GM12878 (cell line): ENCODE measurements at regions not wholly inside any gene's neighbourhood (a gene's known extent, or its start where the extent isn't known, plus 50 kb on each side); places are given as distances from the start of the nearest gene placed in this dataset.

Source experiments
- BACH1 ChIP-seq: fragments of 450-650 bp; IDR thresholded peaks from 2 replicates; pipeline ENCODE4 v1.6.1; 2017; ENCODE audit warnings: mild to moderate bottlenecking, borderline replicate concordance
- BRCA1 ChIP-seq: IDR thresholded peaks from 2 replicates; pipeline ENCODE4 v1.6.1; 2011; ENCODE audit warnings: low read depth, low read length, improper control_type of control experiment
- FOXK2 ChIP-seq: fragments of 450-650 bp; IDR thresholded peaks from 2 replicates; pipeline ENCODE4 v1.6.1; 2017; ENCODE audit warnings: mild to moderate bottlenecking, moderate library complexity
- IRF4 ChIP-seq: IDR thresholded peaks from 2 replicates; pipeline ENCODE4 v1.6.1; 2011; ENCODE audit warnings: low read depth, low read length
- LARP7 ChIP-seq: fragments of 450-650 bp; IDR thresholded peaks from 2 replicates; pipeline ENCODE4 v1.6.1; 2017; ENCODE audit warnings: mild to moderate bottlenecking
- MAX ChIP-seq: IDR thresholded peaks from 2 replicates; pipeline ENCODE4 v1.6.1; 2012; ENCODE audit warnings: low read depth, low read length, improper control_type of control experiment
- MLLT1 ChIP-seq: fragments of 450-650 bp; IDR thresholded peaks from 2 replicates; pipeline ENCODE4 v1.6.1; 2016; ENCODE audit warnings: mild to moderate bottlenecking
- NFXL1 ChIP-seq: fragments of 450-650 bp; IDR thresholded peaks from 2 replicates; pipeline ENCODE4 v1.6.1; 2017; ENCODE audit warnings: antibody characterized with exemption, mild to moderate bottlenecking, borderline replicate concordance
- NFYA ChIP-seq: IDR thresholded peaks from 2 replicates; pipeline ENCODE4 v1.6.1; 2011; ENCODE audit warnings: low read depth, mild to moderate bottlenecking, low read length, improper control_type of control experiment, borderline replicate concordance
- NFYB ChIP-seq: IDR thresholded peaks from 2 replicates; pipeline ENCODE4 v1.6.1; 2011; ENCODE audit warnings: low read depth, mild to moderate bottlenecking, low read length, improper control_type of control experiment, moderate library complexity; ENCODE audit not compliant: insufficient read depth
- PAX8 ChIP-seq: fragments of 450-650 bp; IDR thresholded peaks from 2 replicates; pipeline ENCODE4 v1.6.1; 2017; ENCODE audit warnings: mild to moderate bottlenecking, moderate library complexity
- PML ChIP-seq: IDR thresholded peaks from 2 replicates; pipeline ENCODE4 v1.6.1; 2012; ENCODE audit warnings: low read length, inconsistent platforms
- POLR2AphosphoS2 ChIP-seq: IDR thresholded peaks from 2 replicates; pipeline ENCODE4 v1.6.1; 2011; ENCODE audit warnings: low read depth, mild to moderate bottlenecking, low read length, improper control_type of control experiment, moderate library complexity
- SIN3A ChIP-seq: IDR thresholded peaks from 2 replicates; pipeline ENCODE4 v1.6.1; 2012; ENCODE audit warnings: low read depth, low read length, improper control_type of control experiment
- SMARCA5 ChIP-seq: fragments of 450-650 bp; IDR thresholded peaks from 2 replicates; pipeline ENCODE4 v1.6.1; 2017; ENCODE audit warnings: mild to moderate bottlenecking
- SREBF2 ChIP-seq: IDR thresholded peaks from 2 replicates; pipeline ENCODE4 v1.6.1; 2012; ENCODE audit warnings: mild to moderate bottlenecking, low read length
- ZBTB4 ChIP-seq: fragments of 450-650 bp; formaldehyde crosslinking; IDR thresholded peaks from 2 replicates; pipeline ENCODE4 v1.4.0; 2022; ENCODE audit warnings: mild to moderate bottlenecking, moderate library complexity
- ZNF207 ChIP-seq: fragments of 450-650 bp; IDR thresholded peaks from 2 replicates; pipeline ENCODE4 v1.6.1; 2014; ENCODE audit warnings: antibody characterized with exemption, mild to moderate bottlenecking, borderline replicate concordance
- TF ChIP-seq, protein P1 (sequence below): fragments of 450-650 bp; formaldehyde crosslinking; IDR thresholded peaks from 2 replicates; pipeline ENCODE4 v1.4.0; 2020; ENCODE audit warnings: mild to moderate bottlenecking, moderate library complexity
- TF ChIP-seq, protein P2 (sequence below): fragments of 450-650 bp; IDR thresholded peaks from 2 replicates; pipeline ENCODE4 v1.6.1; 2017; ENCODE audit warnings: mild to moderate bottlenecking

DNA sequence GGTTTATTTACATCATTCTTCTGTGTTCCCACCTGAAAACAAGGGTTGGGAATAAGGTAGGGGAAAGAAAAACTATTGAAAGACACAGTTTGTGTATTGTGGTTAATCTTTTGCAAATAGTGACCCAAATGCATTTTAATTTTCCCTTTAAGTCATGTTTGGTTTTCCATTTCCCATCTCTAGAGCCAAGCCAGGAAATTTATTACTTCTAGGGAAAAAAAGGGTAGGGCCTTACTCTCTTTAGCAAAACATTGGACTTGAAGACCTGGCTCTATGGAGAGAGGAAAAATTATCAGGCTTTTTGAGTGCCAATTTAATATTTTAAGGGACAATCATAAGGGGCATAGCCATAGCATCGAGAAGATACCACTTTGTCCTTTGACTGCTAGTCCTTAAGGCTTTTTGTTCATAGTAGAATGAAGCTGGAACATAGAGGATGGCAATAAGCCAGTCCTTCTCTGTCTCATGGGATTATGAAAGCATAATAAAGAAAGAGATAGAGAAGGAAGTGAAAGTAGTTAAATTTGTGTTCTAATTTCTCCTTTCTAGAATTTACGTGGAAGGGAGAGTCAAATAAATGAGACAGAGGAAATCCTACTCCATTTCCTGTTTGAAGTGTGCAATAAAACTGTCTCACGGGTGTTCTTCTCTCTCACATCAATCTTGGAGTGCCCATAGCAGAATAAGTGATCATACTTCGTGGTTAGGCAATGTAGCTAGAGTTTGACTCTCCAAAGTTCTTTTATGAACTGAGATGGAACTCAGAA is 50.9 kb upstream of the PPFIA2 start (continued):
- TF ChIP-seq, protein P1, sequence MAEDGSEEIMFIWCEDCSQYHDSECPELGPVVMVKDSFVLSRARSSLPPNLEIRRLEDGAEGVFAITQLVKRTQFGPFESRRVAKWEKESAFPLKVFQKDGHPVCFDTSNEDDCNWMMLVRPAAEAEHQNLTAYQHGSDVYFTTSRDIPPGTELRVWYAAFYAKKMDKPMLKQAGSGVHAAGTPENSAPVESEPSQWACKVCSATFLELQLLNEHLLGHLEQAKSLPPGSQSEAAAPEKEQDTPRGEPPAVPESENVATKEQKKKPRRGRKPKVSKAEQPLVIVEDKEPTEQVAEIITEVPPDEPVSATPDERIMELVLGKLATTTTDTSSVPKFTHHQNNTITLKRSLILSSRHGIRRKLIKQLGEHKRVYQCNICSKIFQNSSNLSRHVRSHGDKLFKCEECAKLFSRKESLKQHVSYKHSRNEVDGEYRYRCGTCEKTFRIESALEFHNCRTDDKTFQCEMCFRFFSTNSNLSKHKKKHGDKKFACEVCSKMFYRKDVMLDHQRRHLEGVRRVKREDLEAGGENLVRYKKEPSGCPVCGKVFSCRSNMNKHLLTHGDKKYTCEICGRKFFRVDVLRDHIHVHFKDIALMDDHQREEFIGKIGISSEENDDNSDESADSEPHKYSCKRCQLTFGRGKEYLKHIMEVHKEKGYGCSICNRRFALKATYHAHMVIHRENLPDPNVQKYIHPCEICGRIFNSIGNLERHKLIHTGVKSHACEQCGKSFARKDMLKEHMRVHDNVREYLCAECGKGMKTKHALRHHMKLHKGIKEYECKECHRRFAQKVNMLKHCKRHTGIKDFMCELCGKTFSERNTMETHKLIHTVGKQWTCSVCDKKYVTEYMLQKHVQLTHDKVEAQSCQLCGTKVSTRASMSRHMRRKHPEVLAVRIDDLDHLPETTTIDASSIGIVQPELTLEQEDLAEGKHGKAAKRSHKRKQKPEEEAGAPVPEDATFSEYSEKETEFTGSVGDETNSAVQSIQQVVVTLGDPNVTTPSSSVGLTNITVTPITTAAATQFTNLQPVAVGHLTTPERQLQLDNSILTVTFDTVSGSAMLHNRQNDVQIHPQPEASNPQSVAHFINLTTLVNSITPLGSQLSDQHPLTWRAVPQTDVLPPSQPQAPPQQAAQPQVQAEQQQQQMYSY (CRISPR knock-in tag), result no peak
- TF ChIP-seq SMARCA5, result no peak
- TF ChIP-seq IRF4, result no peak
- TF ChIP-seq, protein P2, sequence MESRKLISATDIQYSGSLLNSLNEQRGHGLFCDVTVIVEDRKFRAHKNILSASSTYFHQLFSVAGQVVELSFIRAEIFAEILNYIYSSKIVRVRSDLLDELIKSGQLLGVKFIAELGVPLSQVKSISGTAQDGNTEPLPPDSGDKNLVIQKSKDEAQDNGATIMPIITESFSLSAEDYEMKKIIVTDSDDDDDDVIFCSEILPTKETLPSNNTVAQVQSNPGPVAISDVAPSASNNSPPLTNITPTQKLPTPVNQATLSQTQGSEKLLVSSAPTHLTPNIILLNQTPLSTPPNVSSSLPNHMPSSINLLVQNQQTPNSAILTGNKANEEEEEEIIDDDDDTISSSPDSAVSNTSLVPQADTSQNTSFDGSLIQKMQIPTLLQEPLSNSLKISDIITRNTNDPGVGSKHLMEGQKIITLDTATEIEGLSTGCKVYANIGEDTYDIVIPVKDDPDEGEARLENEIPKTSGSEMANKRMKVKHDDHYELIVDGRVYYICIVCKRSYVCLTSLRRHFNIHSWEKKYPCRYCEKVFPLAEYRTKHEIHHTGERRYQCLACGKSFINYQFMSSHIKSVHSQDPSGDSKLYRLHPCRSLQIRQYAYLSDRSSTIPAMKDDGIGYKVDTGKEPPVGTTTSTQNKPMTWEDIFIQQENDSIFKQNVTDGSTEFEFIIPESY, result no peak
- TF ChIP-seq ZNF207, result no peak
- no peak for TF ChIP-seq PAX8
- TF ChIP-seq LARP7, result no peak
- no peak for TF ChIP-seq MAX
- no peak for TF ChIP-seq NFYB
- no peak for TF ChIP-seq POLR2AphosphoS2
- 0 out of 2 replicates have a peak, but pooled peaks have one; percentile 14 for TF ChIP-seq MLLT1
- TF ChIP-seq BACH1, result peak; percentile 40; the same call in 1 of the 2 replicates
- no peak for TF ChIP-seq FOXK2
- TF ChIP-seq ZBTB4 (CRISPR knock-in tag), result no peak
- no peak for TF ChIP-seq SIN3A
- TF ChIP-seq PML, result no peak
- no peak for TF ChIP-seq SREBF2
- no peak for TF ChIP-seq NFXL1
- TF ChIP-seq BRCA1, result no peak
- no peak for TF ChIP-seq NFYA
- TF ChIP-seq, all 136 proteins: peak for 28
